MCF 10A (cell line): ENCODE measurements at regions not wholly inside any gene's neighbourhood (a gene's known extent, or its start where the extent isn't known, plus 50 kb on each side); places are given as distances from the start of the nearest gene placed in this dataset.

Experiments used
- BruUV-seq: library from RNA; stranded (reverse); fragments of 400-500 nt; replicated peaks from 2 replicates; lab custom pipeline; 2021; lab: Mats Ljungman, UMichigan
- CTCF ChIA-PET: fragments of 300-600 bp; sonication (Branson Sonifier 250); formaldehyde crosslinking; extraction: SDS; loops from one replicate; lab custom pipeline; 2021; ENCODE audit warnings: antibody characterized with exemption, inconsistent platforms; lab: Yijun Ruan, JAX
- POLR2A ChIA-PET: fragments of 300-600, 350-650 bp; sonication (Branson Sonifier 250); formaldehyde crosslinking; extraction: SDS; loops from one replicate; lab custom pipeline; 2020; ENCODE audit warnings: antibody characterized with exemption, inconsistent platforms; lab: Yijun Ruan, JAX
- DNase-seq: peaks from one replicate; pipeline ENCODE4 v3.0.0-alpha.2; 2018; ENCODE audit not compliant: unreplicated experiment
- H3K27ac Mint-ChIP-seq: one replicate; pipeline ENCODE4 v1.8.0; 2022; ENCODE audit warnings: mild to moderate bottlenecking, low read depth, mixed read lengths; ENCODE audit not compliant: unreplicated experiment
- H3K27me3 Mint-ChIP-seq: one replicate; pipeline ENCODE4 v1.8.0; 2022; ENCODE audit warnings: mixed read lengths; ENCODE audit not compliant: insufficient read depth, unreplicated experiment
- H3K36me3 Mint-ChIP-seq: one replicate; pipeline ENCODE4 v1.8.0; 2022; ENCODE audit warnings: mild to moderate bottlenecking, moderate library complexity, mixed read lengths; ENCODE audit not compliant: insufficient read depth, unreplicated experiment
- H3K4me1 Mint-ChIP-seq: one replicate; pipeline ENCODE4 v1.8.0; 2022; ENCODE audit warnings: mixed read lengths; ENCODE audit not compliant: insufficient read depth, unreplicated experiment
- H3K4me3 Mint-ChIP-seq: one replicate; pipeline ENCODE4 v1.8.0; 2022; ENCODE audit warnings: mild to moderate bottlenecking, moderate library complexity, mixed read lengths; ENCODE audit not compliant: unreplicated experiment
- H3K9me3 Mint-ChIP-seq: one replicate; pipeline ENCODE4 v1.8.0; 2022; ENCODE audit warnings: mixed read lengths; ENCODE audit not compliant: unreplicated experiment
- CTCF ChIP-seq: fragments of 200-600 bp; IDR thresholded peaks from one replicate; pipeline ENCODE4 v1.8.0; 2022; ENCODE audit warnings: antibody characterized with exemption, mild to moderate bottlenecking; ENCODE audit not compliant: unreplicated experiment
- intact Hi-C: fragments of 100-400 bp; cut with micrococcal nuclease; formaldehyde crosslinking; loops from 2 replicates; pipeline ENCODE4 v1.14.1; 2022

DNA sequence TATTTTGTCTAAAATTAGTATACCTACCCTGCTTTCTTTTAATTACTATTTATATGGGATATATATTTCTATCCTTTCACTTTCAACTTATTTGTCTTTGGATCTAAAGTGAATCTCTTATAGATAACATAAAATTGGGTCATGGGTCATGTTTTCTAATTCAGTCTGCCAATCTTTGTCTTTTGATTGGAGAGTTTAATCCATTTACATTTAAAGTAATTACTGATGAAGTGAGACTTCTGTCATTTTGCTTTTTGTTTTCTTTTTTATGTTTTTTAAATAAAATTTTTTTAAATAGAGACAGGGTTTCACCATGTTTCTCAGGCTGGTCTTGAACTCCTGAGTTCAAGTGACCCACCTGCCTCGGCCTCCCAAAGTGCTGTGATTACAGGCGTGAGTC lies 50.5 kb upstream of the PRDM1 start:
- no peaks in the 10 kb centered on the region for H3K36me3 Mint-ChIP-seq
- TF ChIP-seq CTCF, result no peak
- H3K27me3 Mint-ChIP-seq, result no peaks in the 10 kb centered on the region
- H3K9me3 Mint-ChIP-seq, result no peaks in the 10 kb centered on the region
- no TSS peak for BruUV-seq
- intact Hi-C loops, result no loop called here
- ChIA-PET CTCF (interaction anchor here (0.6 kb wide), 1 partner anchor 1117 kb away, joined by 3 read pairs; no protein-coding TSS in a partner anchor), POLR2A (no interaction called here)
- no peak overlapping the region for H3K4me3 Mint-ChIP-seq
- H3K4me1 Mint-ChIP-seq, result peaks cover 10% of the 10 kb centered on the region
- no peak overlapping the region for H3K27ac Mint-ChIP-seq
- DNase-seq, result no peak

DNA sequence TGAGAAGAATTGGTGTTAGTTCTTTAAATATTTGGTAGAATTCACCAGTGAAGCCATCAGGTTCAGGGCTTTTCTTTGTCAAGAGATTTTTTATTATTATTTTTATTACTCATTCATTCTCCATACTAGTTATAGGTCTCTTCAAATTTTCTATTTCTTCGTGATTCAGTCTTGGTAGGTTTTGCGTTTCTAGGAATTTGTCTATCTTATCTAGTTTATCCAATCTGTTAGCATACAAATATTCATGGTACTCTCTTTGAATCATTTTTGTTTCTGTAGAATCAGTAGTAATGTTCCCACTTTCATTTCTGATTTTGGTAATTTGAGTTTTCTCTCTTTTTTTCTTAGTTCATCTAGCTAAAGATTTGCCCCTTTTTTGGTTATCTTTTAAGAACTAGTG lies 52.3 kb upstream of the PRDM1 start:
- intact Hi-C loops, result no loop called here
- POLR2A ChIA-PET, result no interaction called here
- TF ChIP-seq CTCF, result no peak
- Mint-ChIP-seq H3K27me3 (no peaks in the 10 kb centered on the region), H3K27ac (no peak overlapping the region), H3K4me3 (no peak overlapping the region), H3K9me3 (no peaks in the 10 kb centered on the region), H3K36me3 (no peaks in the 10 kb centered on the region), H3K4me1 (peaks cover 10% of the 10 kb centered on the region)
- CTCF ChIA-PET, result interaction anchor here (1.0 kb wide), 1 partner anchor 22 kb away, joined by 4 read pairs; no protein-coding TSS in a partner anchor
- no TSS peak for BruUV-seq
- no peak for DNase-seq

GRCh38 chr6:106027758-106028157 lies 58.4 kb upstream of the PRDM1 start:
- intact Hi-C loops, result no loop called here
- no peaks in the 10 kb centered on the region for H3K36me3 Mint-ChIP-seq
- CTCF ChIA-PET, result no interaction called here
- no peak for DNase-seq
- H3K27ac Mint-ChIP-seq, result no peak overlapping the region
- no peak for TF ChIP-seq CTCF
- no peaks in the 10 kb centered on the region for H3K27me3 Mint-ChIP-seq
- no peak overlapping the region for H3K4me3 Mint-ChIP-seq
- no peaks in the 10 kb centered on the region for H3K9me3 Mint-ChIP-seq
- POLR2A ChIA-PET, result interaction anchor here (0.8 kb wide), 1 partner anchor 10 kb away, joined by 3 read pairs; no protein-coding TSS in a partner anchor
- BruUV-seq, result no TSS peak
- H3K4me1 Mint-ChIP-seq, result no peaks in the 10 kb centered on the region

DNA sequence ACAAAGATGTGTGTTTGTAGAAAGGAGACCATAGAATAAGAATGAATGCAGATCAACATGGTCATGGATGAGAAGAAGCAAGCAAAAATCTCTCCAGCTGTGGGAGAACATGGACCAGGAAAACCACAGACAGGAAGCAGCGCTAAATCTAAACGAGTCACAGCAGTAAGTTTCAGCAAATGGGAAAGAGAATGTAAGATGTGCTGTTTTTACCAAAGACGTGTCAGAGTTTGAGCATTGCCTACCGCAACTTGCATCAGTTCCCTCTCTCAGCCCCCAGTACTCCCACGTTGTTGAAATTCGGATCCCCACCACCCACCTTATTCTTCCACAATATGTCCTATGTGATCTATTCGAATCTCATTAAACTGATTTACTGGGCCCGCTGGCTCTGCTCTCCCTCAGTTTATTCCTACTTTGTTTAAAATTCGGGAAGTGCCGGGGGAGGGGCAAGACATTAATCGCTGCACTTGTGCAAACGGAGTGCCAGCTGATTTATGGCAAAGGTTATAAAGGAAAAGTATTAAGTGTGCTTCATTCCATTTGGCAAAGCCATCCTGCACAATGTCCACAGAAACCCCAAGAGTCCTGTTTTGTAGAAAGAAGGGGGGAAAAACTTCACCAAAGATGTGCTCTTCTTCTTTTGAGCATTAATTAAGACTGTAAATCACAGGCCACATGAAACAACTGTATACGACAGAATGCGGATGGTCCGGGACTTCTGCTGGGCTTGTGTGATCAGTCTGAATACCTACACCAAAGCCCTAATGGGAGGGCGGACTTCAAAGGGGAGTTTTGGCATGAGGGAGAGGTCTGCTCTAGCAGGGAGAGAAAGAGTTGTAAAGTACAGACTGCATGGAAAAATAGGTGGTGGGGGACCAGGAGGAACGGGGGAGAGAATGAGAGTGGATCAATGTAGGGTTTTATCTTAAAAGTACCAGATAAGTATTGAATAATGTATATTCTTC lies 59.1 kb upstream of the PRDM1 start:
- Mint-ChIP-seq H3K4me1 (no peaks in the 10 kb centered on the region), H3K27me3 (no peaks in the 10 kb centered on the region), H3K9me3 (no peaks in the 10 kb centered on the region), H3K4me3 (no peak overlapping the region), H3K36me3 (no peaks in the 10 kb centered on the region), H3K27ac (no peak overlapping the region)
- no peak for DNase-seq
- ChIA-PET CTCF (no interaction called here), POLR2A (interaction anchor here (0.8 kb wide), 1 partner anchor 9 kb away, joined by 3 read pairs; no protein-coding TSS in a partner anchor)
- no peak for TF ChIP-seq CTCF
- intact Hi-C loops, result no loop called here
- no TSS peak for BruUV-seq
